WTC11 (cell line): ENCODE measurements at regions not wholly inside any gene's neighbourhood (a gene's known extent, or its start where the extent isn't known, plus 50 kb on each side); places are given as distances from the start of the nearest gene placed in this dataset.

ENCODE experiments used
- ATAC-seq: fragments of 200-7000 bp; cut with Tn5 transposase; 2 replicates; pipeline ENCODE4 v1.10.0; 2021; ENCODE audit warnings: mild to moderate bottlenecking, moderate library complexity
- CTCF ChIA-PET: fragments of 300-600 bp; sonication (Branson Sonifier 250); formaldehyde crosslinking; loops from one replicate; lab custom pipeline; 2021; ENCODE audit warnings: antibody characterized with exemption; lab: Charles Lee
- POLR2A ChIA-PET: fragments of 350-600 bp; sonication (Branson Sonifier 250); formaldehyde crosslinking; loops from one replicate; lab custom pipeline; 2021; ENCODE audit warnings: antibody characterized with exemption; lab: Charles Lee
- DNase-seq: peaks from one replicate; pipeline ENCODE4 v3.0.0; 2021; ENCODE audit warnings: low spot score
- H3K27ac Mint-ChIP-seq: 2 replicates; pipeline ENCODE4 v1.8.0; 2021; ENCODE audit warnings: mixed read lengths
- H3K27me3 Mint-ChIP-seq: 2 replicates; pipeline ENCODE4 v1.8.0; 2021; ENCODE audit warnings: low read depth, mild to moderate bottlenecking, moderate library complexity, mixed read lengths
- H3K36me3 Mint-ChIP-seq: 2 replicates; pipeline ENCODE4 v1.8.0; 2021; ENCODE audit warnings: mixed read lengths
- H3K4me1 Mint-ChIP-seq: 2 replicates; pipeline ENCODE4 v1.8.0; 2022; ENCODE audit warnings: mixed read lengths
- H3K4me3 Mint-ChIP-seq: 2 replicates; pipeline ENCODE4 v1.8.0; 2021; ENCODE audit warnings: mild to moderate bottlenecking, moderate library complexity, mixed read lengths
- H3K9me3 Mint-ChIP-seq: 2 replicates; pipeline ENCODE4 v1.8.0; 2021; ENCODE audit warnings: mixed read lengths
- ATF1 ChIP-seq: sonication (generic); formaldehyde crosslinking; IDR thresholded peaks from 2 replicates; pipeline ENCODE4 v1.8.1; 2023; ENCODE audit warnings: mild to moderate bottlenecking, moderate library complexity, missing genetic modification reagents
- ERG ChIP-seq: fragments of 250-450 bp; sonication (Bioruptor Pico); IDR thresholded peaks from 2 replicates; pipeline ENCODE4 v1.8.0; 2021; ENCODE audit warnings: mild to moderate bottlenecking
- FOXK1 ChIP-seq: sonication (generic); formaldehyde crosslinking; IDR thresholded peaks from 2 replicates; pipeline ENCODE4 v1.8.0; 2022; ENCODE audit warnings: mild to moderate bottlenecking, moderate library complexity, missing genetic modification reagents
- GABPB1 ChIP-seq: sonication (generic); formaldehyde crosslinking; IDR thresholded peaks from 2 replicates; pipeline ENCODE4 v1.8.1; 2023; ENCODE audit warnings: mild to moderate bottlenecking, missing genetic modification reagents
- HMGXB4 ChIP-seq: sonication (generic); formaldehyde crosslinking; IDR thresholded peaks from 2 replicates; pipeline ENCODE4 v1.8.1; 2023; ENCODE audit warnings: mild to moderate bottlenecking, moderate library complexity, missing genetic modification reagents
- JAZF1 ChIP-seq: fragments of 250-450 bp; sonication (Bioruptor Pico); IDR thresholded peaks from 2 replicates; pipeline ENCODE4 v1.9.0; 2021; ENCODE audit warnings: moderate library complexity, mild to moderate bottlenecking, inconsistent platforms
- MXD4 ChIP-seq: fragments of 250-450 bp; sonication (Bioruptor Pico); IDR thresholded peaks from 2 replicates; pipeline ENCODE4 v1.8.0; 2021; ENCODE audit warnings: mild to moderate bottlenecking, moderate library complexity, borderline replicate concordance
- NFYB ChIP-seq: sonication (generic); formaldehyde crosslinking; conservative IDR thresholded peaks from 2 replicates; pipeline ENCODE4 v1.8.0; 2022; ENCODE audit warnings: low read depth, missing genetic modification reagents
- OVOL2 ChIP-seq: fragments of 250-450 bp; sonication (Bioruptor Pico); IDR thresholded peaks from 2 replicates; pipeline ENCODE4 v1.9.0; 2021; ENCODE audit warnings: mild to moderate bottlenecking, borderline replicate concordance
- PRDM15 ChIP-seq: sonication (generic); formaldehyde crosslinking; IDR thresholded peaks from 2 replicates; pipeline ENCODE4 v1.8.0; 2022; ENCODE audit warnings: missing genetic modification reagents
- PRRX2 ChIP-seq: fragments of 250-450 bp; sonication (Bioruptor Pico); IDR thresholded peaks from 2 replicates; pipeline ENCODE4 v1.8.0; 2021; ENCODE audit warnings: mild to moderate bottlenecking
- RORB ChIP-seq: fragments of 250-450 bp; sonication (Bioruptor Pico); IDR thresholded peaks from 2 replicates; pipeline ENCODE4 v1.9.0; 2021; ENCODE audit warnings: mild to moderate bottlenecking
- TP53 ChIP-seq: sonication (generic); formaldehyde crosslinking; IDR thresholded peaks from 2 replicates; pipeline ENCODE4 v1.8.1; 2023; ENCODE audit warnings: mild to moderate bottlenecking, missing genetic modification reagents
- ZNF317 ChIP-seq: sonication (generic); formaldehyde crosslinking; IDR thresholded peaks from 2 replicates; pipeline ENCODE4 v1.8.1; 2023; ENCODE audit warnings: low read depth, mild to moderate bottlenecking, moderate library complexity, missing genetic modification reagents, borderline replicate concordance
- ZNF512 ChIP-seq: sonication (generic); formaldehyde crosslinking; IDR thresholded peaks from 2 replicates; pipeline ENCODE4 v1.8.1; 2022; ENCODE audit warnings: missing genetic modification reagents, borderline replicate concordance
- ZNF671 ChIP-seq: fragments of 250-450 bp; sonication (Bioruptor Pico); IDR thresholded peaks from 2 replicates; pipeline ENCODE4 v1.8.0; 2021; ENCODE audit warnings: mild to moderate bottlenecking
- TF ChIP-seq, protein P1 (sequence below): fragments of 250-450 bp; sonication (Bioruptor Pico); IDR thresholded peaks from 2 replicates; pipeline ENCODE4 v1.9.0; 2021; ENCODE audit warnings: mild to moderate bottlenecking, borderline replicate concordance
- TF ChIP-seq, protein P2 (sequence below): sonication (generic); formaldehyde crosslinking; IDR thresholded peaks from 2 replicates; pipeline ENCODE4 v1.8.0; 2023; ENCODE audit warnings: missing genetic modification reagents, mild to moderate bottlenecking, borderline replicate concordance

DNA sequence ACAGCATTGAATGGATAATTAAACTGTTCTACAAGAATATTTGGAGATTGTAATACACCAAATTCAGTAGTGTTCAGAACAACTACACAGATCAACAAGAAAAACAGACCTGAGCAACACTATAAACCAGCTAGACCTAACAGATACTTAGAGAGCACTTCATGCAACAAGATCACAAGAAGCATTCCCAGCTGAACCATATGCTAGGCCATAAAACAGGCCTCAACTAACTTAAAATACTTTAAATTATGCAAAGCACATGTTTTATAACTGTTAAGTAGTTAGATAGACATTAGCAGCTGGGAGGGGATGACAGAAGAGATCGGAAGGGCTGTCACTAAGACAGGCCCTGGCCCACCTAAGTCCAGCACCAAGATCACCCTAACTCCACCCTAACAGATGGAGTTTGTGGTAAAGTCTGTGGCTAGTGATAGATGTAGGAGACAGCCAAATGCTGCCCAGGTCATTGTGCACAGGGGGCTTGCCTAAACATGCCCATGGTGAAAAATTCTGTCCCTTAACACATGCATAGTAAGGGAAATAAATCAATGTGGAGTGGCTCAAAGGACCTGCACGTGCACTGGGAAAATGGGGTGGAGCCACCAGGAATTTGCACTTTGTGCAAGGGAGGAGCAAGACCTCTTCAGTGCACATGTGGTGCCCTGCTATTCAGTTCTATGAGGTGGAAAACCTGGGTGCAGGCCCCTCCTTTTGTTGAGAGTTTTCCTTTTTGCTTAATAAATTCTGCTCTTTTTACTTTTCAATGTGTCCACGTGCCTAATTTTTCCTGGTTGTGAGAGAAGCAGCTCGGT is 567.8 kb upstream of the NRG3 start (continued):
- no peak for TF ChIP-seq ZNF512
- TF ChIP-seq, protein P1, sequence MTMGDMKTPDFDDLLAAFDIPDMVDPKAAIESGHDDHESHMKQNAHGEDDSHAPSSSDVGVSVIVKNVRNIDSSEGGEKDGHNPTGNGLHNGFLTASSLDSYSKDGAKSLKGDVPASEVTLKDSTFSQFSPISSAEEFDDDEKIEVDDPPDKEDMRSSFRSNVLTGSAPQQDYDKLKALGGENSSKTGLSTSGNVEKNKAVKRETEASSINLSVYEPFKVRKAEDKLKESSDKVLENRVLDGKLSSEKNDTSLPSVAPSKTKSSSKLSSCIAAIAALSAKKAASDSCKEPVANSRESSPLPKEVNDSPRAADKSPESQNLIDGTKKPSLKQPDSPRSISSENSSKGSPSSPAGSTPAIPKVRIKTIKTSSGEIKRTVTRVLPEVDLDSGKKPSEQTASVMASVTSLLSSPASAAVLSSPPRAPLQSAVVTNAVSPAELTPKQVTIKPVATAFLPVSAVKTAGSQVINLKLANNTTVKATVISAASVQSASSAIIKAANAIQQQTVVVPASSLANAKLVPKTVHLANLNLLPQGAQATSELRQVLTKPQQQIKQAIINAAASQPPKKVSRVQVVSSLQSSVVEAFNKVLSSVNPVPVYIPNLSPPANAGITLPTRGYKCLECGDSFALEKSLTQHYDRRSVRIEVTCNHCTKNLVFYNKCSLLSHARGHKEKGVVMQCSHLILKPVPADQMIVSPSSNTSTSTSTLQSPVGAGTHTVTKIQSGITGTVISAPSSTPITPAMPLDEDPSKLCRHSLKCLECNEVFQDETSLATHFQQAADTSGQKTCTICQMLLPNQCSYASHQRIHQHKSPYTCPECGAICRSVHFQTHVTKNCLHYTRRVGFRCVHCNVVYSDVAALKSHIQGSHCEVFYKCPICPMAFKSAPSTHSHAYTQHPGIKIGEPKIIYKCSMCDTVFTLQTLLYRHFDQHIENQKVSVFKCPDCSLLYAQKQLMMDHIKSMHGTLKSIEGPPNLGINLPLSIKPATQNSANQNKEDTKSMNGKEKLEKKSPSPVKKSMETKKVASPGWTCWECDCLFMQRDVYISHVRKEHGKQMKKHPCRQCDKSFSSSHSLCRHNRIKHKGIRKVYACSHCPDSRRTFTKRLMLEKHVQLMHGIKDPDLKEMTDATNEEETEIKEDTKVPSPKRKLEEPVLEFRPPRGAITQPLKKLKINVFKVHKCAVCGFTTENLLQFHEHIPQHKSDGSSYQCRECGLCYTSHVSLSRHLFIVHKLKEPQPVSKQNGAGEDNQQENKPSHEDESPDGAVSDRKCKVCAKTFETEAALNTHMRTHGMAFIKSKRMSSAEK (CRISPR knock-in tag), result no peak
- TF ChIP-seq ATF1 (CRISPR knock-in tag), result no peak
- no peak for TF ChIP-seq HMGXB4 (CRISPR knock-in tag)
- no peak for TF ChIP-seq ZNF671 (CRISPR knock-in tag)
- TF ChIP-seq NFYB, result no peak
- TF ChIP-seq JAZF1, result no peak

DNA sequence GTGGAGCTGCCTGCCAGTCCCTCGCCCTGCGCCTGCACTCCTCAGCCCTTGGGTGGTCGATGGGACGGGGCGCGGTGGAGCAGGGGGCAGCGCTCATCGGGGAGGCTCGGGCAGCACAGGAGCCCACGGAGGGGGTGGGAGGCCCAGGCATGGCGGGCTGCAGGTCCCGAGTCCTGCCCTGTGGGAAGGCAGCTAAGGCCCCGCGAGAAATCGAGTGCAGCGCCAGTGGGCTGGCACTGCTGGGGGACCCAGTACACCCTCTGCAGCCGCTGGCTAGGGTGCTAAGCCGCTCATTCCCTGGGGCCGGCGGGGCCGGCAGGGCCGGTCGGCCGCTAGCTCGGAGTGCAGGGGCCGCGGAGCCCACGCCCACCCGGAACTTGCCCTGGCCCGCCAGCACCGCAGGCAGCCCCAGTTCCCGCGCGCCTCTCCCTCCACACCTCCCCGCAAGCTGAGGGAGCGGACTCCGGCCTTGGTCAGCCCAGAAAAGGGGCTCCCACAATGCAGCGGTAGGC is 565.9 kb upstream of the NRG3 start:
- CTCF ChIA-PET, result interaction anchor here (1.5 kb wide), 1 partner anchor 129 kb away, joined by 3 read pairs; no protein-coding TSS in a partner anchor
- H3K9me3 Mint-ChIP-seq, result peaks cover 3% of the 10 kb centered on the region; the same call in 1 of the 2 replicates
- no peaks in the 10 kb centered on the region for H3K27me3 Mint-ChIP-seq
- DNase-seq, result no peak
- no peak overlapping the region for H3K27ac Mint-ChIP-seq
- H3K4me1 Mint-ChIP-seq, result no peaks in the 10 kb centered on the region
- ATAC-seq, result no peak
- POLR2A ChIA-PET, result no interaction called here
- peaks cover 3% of the 10 kb centered on the region; the same call in 1 of the 2 replicates for H3K36me3 Mint-ChIP-seq
- no peak overlapping the region for H3K4me3 Mint-ChIP-seq
- TF ChIP-seq JAZF1 (no peak), TP53 (CRISPR knock-in tag) (no peak), GABPB1 (CRISPR knock-in tag) (no peak), FOXK1 (no peak), PRDM15 (CRISPR knock-in tag) (no peak), OVOL2 (CRISPR knock-in tag) (no peak), PRRX2 (no peak), ZNF671 (CRISPR knock-in tag) (no peak), ZNF317 (no peak), RORB (no peak), ATF1 (CRISPR knock-in tag) (no peak), ERG (CRISPR knock-in tag) (no peak), MXD4 (CRISPR knock-in tag) (no peak)
- TF ChIP-seq, protein P2, sequence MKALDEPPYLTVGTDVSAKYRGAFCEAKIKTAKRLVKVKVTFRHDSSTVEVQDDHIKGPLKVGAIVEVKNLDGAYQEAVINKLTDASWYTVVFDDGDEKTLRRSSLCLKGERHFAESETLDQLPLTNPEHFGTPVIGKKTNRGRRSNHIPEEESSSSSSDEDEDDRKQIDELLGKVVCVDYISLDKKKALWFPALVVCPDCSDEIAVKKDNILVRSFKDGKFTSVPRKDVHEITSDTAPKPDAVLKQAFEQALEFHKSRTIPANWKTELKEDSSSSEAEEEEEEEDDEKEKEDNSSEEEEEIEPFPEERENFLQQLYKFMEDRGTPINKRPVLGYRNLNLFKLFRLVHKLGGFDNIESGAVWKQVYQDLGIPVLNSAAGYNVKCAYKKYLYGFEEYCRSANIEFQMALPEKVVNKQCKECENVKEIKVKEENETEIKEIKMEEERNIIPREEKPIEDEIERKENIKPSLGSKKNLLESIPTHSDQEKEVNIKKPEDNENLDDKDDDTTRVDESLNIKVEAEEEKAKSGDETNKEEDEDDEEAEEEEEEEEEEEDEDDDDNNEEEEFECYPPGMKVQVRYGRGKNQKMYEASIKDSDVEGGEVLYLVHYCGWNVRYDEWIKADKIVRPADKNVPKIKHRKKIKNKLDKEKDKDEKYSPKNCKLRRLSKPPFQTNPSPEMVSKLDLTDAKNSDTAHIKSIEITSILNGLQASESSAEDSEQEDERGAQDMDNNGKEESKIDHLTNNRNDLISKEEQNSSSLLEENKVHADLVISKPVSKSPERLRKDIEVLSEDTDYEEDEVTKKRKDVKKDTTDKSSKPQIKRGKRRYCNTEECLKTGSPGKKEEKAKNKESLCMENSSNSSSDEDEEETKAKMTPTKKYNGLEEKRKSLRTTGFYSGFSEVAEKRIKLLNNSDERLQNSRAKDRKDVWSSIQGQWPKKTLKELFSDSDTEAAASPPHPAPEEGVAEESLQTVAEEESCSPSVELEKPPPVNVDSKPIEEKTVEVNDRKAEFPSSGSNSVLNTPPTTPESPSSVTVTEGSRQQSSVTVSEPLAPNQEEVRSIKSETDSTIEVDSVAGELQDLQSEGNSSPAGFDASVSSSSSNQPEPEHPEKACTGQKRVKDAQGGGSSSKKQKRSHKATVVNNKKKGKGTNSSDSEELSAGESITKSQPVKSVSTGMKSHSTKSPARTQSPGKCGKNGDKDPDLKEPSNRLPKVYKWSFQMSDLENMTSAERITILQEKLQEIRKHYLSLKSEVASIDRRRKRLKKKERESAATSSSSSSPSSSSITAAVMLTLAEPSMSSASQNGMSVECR, result no peak
